GM18873 (cell line): ENCODE measurements at regions not wholly inside any gene's neighbourhood (a gene's known extent, or its start where the extent isn't known, plus 50 kb on each side); places are given as distances from the start of the nearest gene placed in this dataset.

Source experiments
- ATAC-seq: cut with Tn5 transposase; IDR thresholded peaks from one replicate; pipeline ENCODE4 v1.9.1; 2021; ENCODE audit warnings: mild to moderate bottlenecking, moderate library complexity, moderate number of reproducible peaks; ENCODE audit not compliant: unreplicated experiment, low FRiP score

- no peak for ATAC-seq
Measured at GRCh38 chr3:113051787-113052186, 61.0 kb downstream of the GTPBP8 start.

GRCh38 chr3:113053169-113053568, 62.4 kb downstream of the GTPBP8 start:
- no peak for ATAC-seq

GRCh38 chr3:113054552-113054951, 63.8 kb downstream of the GTPBP8 start:
- no peak for ATAC-seq

GRCh38 chr3:113055201-113055600, 64.4 kb downstream of the GTPBP8 start:
- ATAC-seq = no peak

GRCh38 chr3:113055961-113056360, 65.2 kb downstream of the GTPBP8 start:
- ATAC-seq = no peak

GRCh38 chr3:113057117-113057516, 66.3 kb downstream of the GTPBP8 start:
- peak; percentile 87 for ATAC-seq

- ATAC-seq = no peak
Measured at GRCh38 chr3:113058188-113058587, 67.4 kb downstream of the GTPBP8 start.

- no peak for ATAC-seq
Measured at GRCh38 chr3:113062705-113063104, 71.9 kb downstream of the GTPBP8 start.

DNA sequence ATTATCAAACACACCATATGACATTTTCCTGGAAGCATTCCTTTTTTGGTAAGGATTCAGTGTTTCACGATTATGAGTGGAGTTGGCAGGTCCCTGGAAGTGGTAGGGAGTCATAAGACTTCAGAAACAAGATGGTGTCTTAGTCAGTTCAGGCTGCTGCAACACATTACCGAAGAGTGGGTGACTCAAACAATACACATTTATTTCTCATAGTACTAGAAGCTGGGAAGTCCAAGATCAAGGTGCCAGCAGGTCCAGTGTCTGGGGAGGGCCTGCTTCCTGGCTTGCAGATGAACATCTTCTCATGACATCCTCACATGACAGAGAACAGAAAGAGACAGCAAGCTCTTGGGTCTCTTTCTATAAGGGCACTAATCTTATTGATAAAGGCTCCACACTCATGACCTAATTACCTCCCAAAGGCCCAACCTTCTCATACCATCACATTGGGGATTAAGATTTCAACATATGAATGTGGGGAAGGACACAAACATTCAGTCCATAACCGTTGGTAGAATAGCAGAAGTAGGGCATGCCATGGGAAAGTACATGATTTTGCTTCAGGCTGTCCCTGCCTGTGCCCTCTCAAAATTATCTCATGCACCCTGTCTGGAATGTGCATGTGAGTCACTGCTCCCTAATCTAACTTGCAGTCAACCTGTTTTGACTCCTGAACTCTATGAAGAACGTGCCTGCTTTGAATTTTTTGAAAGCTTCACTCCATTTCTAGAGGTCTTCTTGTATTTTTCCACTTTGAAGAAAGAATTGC, 72.5 kb downstream of the GTPBP8 start:
- no peak for ATAC-seq

GRCh38 chr3:113064183-113064582, 73.4 kb downstream of the GTPBP8 start:
- no peak for ATAC-seq

DNA sequence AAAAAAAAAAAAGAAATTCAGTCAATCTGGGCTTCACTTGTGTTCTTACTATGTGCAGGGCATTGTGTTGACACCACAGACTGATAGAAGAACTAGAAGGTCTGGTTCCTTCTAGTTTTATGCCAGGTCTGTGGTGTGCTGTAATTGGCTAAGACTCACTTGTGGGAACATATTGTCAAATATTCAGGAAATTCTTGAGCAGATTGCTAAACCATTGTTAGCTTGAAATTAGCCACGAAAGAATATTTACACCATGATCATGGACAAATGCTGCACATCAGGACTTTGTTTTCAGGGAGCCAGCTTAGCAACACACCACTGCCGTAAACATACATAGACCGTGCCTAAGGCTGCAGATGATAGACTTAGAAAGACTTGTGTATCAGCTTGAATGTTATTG, 74.6 kb downstream of the GTPBP8 start:
- ATAC-seq = no peak

GRCh38 chr3:113070072-113070640, 79.4 kb downstream of the GTPBP8 start:
- no peak for ATAC-seq

DNA sequence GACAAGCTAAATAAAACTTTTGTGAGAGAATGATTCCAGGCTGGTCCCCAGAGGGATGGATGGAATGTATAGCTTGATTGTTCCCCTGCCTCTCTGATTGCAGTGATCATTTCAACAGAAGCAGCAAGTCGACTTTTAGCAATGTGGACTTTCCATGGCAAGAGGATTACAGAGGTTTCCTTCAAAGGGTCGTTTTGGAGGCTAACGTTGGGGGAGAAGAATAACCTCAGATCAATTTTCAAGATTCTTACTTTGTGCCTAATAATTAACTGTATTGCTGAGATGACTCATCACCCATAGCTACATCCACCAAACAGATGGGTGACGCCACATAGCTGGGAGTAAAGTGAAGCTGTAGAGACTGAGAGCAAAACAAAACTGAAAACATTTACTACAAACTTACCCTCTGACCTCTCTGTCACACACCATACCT, 79.9 kb downstream of the GTPBP8 start:
- ATAC-seq = peak; percentile 99

DNA sequence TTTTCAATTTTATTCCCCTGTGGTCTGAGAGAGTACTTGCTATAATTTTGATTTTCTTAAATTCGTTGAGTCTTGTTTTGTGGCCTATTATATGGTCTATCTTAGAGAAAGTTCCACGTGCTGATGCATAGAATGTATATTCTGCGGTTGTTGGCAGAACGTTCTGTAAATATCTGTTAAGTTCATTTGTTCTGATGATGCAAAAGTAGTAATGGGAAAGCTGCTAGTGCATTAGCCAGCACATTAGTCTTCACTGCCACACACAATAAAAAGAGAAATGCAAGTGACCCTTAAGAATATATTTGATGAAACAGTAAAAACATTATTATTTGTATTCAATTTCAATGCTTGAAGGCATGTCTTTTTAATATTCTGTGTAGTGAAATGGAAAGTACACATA, 84.8 kb downstream of the GTPBP8 start:
- ATAC-seq = no peak

DNA sequence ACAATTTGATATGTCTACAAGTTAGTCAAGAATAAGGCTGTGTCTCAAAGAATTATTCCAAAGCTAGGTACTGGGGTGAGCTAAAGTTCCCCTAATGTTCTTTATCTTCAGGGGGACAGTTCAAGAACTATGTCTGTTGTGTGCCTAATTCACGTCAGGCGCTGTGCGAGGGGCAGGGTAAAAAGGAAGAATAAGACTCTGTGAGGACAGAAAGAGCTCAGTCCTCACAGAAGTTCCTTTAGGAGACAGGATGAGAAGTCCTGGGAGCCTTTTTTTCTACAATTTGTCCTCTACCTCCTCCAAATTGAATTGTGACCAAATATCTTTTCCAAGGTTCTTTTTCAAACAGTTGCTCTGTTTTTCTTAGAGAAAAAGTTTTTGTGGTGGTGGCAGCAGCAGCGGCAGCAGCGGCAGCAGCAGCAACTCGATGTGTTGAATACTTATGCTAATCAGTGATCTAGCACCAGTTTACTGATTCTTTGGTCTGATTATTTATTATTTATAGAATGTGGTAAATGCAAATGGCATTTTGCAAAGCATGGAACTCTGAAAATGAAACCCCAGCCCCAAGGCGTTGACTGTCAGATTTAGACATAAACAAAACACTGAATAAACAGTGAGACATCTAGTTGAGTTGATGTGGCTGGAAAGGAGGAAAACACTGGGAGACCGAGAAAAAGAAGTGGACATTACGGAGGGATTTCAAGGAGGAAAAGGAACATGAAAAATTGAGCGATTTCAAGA, 88.6 kb downstream of the GTPBP8 start:
- peak; percentile 85 for ATAC-seq

DNA sequence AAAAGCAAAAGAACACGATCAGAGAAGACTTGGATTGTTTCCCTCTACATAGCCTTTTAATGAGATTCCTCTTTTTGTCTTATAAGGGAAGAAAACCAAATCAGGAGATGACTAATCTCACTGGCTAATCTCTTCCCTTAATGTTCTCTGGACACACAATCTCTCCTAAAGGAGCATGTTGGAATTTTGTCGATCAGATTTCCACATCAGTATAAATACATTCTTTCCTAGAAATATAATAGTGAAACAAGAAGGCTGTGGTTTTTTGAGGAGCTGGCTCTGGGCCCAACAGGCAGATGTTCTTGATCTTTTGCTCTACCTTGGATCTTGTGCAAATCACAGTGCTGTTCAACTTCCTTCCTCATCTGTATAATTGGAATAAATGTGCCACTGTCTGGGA, 94.0 kb downstream of the GTPBP8 start:
- no peak for ATAC-seq

DNA sequence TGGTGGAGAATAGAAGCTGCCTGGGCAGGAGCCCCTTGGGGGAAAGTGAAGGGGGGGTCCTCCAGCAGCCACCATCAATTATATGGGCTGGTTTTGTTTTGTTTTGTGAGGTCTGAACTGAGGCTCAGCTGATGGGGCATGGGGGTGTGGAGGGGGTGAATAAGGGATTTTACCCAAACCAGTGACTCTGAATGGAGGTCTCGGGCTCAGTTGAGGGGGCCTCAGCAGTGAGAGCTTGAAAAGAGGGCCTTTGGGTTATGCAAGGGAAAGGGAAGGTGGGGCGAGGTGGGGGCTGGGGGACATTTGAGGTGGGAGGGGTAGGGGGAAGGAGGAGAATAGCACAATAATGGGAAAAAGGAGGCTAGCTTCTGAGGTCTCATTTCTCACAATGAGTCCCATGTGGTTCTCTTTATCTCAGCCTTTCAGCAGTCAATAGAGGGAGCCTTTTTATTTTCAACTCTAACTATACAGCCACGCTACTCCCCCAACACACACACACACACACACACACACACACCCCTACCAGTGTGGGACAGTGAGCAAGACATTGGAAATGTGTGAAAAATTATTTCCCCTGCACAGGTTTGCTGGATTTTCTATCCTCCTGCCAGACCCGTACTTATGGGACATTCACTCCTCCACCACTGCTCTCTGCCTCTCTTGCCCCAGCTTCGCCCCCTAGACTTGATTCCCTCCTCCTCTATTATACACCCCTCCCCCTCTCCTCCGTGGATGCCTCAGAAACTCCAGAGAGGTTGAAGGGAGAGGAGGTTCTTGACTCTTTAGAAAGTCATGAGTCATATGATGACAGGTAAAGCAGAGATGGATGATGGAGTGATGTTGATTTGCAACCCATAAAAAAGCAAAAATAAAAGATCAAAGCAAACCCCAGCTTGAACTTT, 96.0 kb downstream of the GTPBP8 start:
- ATAC-seq = no peak

DNA sequence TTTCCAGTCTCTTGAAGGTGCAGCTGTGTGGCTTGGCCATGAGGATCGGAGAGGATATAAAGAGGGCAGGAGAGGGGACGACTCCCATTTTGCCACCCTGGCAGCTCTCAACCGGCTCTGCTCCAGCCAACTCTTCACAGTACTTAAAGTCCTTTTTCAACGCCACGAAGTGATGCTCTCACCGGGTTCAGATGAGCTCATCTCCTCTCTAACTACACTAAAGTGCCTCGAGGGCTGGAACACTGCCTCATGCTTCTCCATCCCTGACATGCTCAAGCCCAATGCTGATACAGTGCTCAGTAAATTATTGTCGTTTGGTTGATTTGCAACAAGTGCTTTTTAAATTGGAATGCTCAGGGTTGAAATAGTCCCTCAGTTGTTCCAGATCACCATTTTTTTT, 97.8 kb downstream of the GTPBP8 start:
- ATAC-seq = no peak

DNA sequence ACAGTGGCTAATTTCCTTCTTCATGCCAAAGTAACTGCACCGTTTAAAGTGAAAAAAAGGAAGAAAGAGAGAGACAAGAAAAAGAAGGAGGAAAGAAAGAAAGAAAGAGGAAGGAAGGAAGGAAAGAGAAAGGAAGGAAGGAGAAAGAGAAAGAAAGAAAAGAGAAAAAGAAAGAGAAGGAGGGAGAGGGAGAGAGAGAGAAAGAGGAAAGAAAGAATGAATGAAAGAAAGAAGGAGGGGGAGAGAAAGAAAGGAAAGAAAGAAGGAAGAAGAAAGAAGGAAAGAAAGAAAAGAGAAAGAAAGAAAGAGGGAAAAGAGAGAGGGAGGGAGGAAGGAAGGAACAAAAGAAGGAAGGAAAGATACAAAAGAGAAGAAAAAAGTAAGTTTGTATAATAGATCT, 100.6 kb downstream of the GTPBP8 start:
- no peak for ATAC-seq

DNA sequence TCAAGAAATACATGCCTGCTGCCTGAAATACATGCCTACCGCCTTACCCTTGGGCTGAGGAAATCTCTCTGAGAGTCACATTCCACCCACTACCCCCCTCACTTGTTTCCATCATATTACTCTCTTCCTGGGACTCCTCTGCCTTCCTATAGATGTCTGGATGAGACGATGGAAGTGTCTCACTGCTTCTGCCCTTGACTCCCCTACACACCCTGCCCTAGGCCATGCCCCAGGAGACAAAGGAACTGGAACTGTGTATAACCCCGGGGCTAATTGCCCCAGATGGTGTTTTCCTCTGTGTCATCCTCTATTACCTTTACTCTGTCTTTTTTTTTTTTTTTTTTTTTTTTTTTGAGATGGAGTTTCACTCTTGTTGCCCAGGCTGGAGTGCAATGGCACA, 102.0 kb downstream of the GTPBP8 start:
- ATAC-seq = no peak
